SH-SY5Y (cell line): ENCODE measurements at regions not wholly inside any gene's neighbourhood (a gene's known extent, or its start where the extent isn't known, plus 50 kb on each side); places are given as distances from the start of the nearest gene placed in this dataset.

Experiments used
- GATA2 ChIP-seq: IDR thresholded peaks from 2 replicates; pipeline ENCODE4 v1.6.1; 2011; ENCODE audit warnings: mild to moderate bottlenecking, low read depth, low read length
- GATA3 ChIP-seq: IDR thresholded peaks from 2 replicates; pipeline ENCODE4 v1.6.1; 2011; ENCODE audit warnings: low read depth, mild to moderate bottlenecking, low read length, moderate library complexity

DNA sequence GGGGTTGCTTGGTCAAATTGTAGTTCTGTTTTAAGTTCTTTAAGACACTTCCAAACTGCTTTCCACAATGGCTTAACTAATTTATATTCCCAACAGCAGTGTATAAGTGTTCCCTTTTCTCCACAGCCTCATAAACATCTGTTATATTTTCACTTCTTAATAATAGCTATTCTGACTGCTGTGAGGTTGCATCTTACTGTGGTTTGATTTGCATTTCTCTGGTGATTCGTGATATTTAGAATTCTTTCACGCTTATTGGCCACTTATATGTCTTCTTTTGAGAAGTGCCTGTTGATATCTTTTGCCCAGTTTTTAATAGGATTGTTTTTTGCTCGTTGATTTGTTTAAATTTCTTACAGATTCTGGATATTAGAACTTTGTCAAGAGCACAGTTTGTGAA is 278.6 kb upstream of the ITM2A start:
- TF ChIP-seq GATA2 (no peak), GATA3 (no peak)

DNA sequence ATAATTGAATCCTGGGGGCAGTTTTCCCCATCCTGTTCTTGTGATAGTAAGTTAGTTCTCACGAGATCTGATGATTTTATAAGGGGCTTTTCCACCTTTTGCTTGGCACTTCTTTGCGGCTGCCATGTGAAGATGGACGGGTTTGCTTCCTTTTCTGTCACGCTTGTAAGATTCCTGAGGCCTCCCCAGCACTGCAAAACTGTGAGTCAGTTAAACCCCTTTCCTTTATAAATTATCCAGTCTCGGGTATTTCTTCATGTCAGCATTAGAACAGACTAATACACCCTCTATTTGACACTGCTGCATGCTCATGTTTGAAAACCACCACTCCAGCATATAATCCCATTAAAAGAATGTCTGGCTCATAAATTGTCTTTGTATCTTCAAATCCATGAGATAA is 264.4 kb upstream of the ITM2A start:
- TF ChIP-seq GATA2 (no peak), GATA3 (0 out of 2 replicates have a peak, but pooled peaks have one; percentile 11)

DNA sequence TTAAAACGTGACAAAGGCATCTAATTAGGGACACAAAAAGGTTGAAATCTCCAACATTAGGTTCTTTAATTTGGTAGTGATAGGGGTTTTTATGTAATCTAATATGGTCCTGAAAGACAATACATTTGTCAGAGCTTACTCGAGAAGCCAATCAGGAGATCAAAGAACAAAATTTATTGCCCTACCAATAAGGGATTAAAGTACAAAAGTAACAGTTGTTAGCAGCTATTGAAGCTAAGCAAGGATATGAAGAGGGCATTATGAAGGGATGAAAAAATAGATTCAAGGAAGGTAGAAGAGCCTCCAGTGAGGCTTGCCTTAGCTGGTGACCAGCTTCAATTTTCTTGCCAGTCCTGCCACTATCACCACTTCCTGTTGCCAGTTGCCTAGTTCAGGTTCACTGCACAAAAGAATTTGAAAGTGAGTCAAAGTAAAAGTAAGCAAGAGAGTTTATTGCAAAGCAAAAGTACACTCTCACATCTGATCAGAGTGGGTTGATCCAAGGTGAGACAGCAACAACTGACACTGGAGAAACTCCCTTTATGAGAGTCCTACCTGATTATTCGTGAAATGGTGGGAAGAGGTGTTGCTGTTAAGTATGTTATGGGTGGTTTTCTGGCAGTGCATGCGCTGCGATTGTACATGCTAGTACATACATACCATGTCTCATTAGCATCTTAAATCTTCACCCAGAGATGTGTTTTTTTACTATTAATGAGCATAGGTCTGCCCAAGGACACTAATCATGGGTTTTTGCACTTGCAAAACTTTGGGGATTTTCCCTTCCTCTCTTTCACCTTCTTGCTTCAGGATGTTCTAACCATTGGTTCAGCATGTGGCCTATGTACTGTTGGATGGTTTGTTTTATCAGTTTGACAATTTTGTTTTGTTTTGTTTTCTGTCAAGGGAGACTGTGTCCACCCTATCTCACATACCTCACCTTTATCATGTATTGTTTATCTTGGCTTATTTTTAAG is 263.2 kb upstream of the ITM2A start:
- TF ChIP-seq GATA3: no peak
- no peak for TF ChIP-seq GATA2

DNA sequence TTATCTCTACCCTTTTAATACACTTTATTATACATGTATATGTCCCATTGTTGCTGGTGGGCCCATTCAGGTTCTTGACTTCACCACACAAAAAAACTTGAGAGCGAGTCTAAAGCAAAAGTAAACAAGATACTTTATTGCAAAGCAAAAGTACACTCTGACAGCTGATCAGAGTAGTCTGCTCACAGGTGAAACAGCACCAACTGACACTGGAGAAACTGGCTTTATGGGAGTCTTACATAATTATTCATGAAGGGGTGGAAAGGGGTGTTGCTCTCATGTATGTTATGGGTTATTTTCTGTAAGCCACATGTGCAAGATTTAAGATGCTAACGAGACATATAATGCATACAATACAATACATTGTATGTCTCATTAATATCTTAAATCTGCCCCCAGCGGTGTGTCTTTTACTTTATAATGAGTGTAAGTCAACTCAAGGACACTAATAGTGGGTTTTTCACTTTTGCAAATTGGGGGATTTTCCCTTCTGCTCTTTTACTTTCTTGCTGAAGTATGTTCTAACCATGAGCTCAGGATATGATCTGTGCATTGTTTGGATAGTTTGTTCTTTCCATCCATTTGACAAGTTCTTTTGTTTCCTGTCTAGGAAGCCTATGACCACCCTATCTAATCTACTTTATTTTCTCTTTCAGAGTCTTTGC is 256.1 kb upstream of the ITM2A start:
- TF ChIP-seq GATA2 (no peak), GATA3 (no peak)

DNA sequence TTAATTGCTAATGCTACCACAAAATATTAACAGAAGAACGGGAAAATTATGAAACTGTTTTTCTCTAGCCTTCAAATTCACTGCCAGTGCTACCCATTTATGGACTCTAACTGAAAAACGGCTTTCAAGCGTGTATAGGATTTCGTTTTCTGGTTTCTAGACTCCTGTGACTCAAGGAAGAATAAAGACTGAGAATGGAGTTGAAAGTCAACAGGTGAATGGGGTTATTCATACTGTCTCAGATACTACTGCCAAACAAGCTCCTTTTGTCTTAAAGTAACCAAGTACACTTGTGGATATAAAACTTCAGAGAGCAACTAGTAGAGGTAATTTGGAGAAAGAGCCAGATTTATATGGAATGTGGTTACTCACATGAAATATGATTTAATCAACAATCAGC is 251.1 kb upstream of the ITM2A start:
- TF ChIP-seq GATA3 (no peak), GATA2 (no peak)

DNA sequence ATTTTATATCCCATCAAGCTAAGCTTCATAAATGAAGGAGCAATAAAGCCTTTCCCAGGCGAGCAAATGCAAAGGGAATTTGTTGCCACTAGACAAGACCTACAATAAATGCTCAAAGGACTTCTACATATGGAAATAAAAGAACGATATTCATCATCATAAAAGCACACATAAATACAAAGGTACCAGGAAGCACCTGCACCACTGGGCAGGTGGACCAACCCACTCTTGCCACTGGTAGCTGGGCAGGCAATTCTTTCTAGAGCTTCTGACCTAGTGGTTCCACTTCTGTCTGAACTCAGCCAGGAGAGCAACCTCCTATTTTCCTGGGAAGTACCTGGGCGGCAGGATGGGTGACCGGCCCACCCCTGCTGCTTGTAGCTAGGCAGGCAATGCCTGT is 237.2 kb upstream of the ITM2A start:
- TF ChIP-seq GATA3 (no peak), GATA2 (no peak)

DNA sequence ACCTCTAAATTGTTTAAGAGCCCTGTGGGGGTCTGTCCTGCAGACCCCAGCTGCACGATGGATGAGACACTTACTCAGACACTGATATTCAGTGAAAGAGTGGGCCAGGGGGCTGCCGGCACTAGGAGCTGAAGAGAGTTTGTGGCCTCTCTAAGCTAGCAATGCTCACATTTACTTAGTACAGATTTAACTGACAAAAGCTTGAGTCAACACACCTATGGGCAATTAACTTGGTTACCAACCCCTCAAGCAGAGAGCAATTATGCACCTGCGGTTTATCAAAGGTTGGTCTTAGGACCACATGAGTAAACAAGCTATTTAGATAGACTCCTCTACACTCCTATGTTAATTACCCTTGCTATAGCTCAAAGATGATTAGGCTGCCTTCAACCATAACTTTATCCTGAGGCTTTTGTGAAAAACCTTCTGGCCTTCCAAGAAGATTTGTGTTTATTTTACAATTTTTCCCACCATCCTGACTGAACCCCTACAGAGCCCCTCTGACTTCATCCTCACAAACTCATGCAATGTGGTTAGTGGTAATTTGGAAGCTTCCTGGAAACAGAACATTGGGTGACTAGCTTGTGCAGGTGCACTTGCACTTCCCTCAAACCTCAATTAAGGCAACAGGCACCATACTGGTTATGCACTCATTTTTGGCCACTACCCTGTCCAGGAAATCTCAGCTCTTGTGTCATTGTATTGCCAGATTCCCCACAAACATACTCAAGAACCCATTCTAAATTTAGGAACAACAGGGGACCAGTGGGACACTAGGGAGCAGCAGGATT is 234.4 kb upstream of the ITM2A start:
- TF ChIP-seq GATA2: no peak
- no peak for TF ChIP-seq GATA3

DNA sequence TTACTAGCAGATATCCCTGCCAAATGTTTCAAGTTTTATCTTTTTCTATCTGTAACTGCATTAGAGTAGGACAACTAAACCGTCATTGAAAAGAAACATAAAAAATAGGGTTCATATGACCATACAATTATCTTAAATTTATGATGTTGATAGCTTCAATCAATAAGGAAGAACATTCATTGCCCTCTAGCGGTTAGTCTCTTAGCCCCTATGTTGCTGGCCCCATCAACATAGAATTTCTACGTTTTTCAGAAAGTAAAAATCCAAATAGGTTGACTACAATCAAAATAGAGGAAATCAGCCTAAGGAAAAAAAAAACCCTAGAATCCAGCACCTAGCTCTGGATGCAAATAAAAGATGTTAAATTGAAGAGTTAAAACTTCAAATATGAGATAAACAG is 225.1 kb upstream of the ITM2A start:
- no peak for TF ChIP-seq GATA3
- no peak for TF ChIP-seq GATA2

DNA sequence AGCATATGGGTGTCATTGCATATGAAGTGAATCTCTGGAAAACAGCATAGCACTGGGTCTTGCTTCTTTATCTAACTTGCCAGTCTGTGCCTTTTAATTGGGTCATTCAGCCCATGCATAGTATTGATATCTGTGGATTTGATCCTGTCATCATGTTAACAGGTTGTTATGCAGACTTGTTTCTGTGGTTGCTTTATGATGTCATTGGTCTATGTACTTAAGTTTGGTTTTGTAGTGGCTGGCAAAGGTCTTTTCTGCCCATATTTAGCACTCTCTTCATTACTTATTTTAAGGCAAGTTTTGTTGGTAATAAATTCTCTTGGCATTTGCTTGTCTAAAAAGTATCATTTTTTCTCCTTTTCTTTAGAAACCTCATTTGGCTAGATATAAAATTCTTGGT is 221.1 kb upstream of the ITM2A start:
- TF ChIP-seq GATA2 (no peak), GATA3 (no peak)

DNA sequence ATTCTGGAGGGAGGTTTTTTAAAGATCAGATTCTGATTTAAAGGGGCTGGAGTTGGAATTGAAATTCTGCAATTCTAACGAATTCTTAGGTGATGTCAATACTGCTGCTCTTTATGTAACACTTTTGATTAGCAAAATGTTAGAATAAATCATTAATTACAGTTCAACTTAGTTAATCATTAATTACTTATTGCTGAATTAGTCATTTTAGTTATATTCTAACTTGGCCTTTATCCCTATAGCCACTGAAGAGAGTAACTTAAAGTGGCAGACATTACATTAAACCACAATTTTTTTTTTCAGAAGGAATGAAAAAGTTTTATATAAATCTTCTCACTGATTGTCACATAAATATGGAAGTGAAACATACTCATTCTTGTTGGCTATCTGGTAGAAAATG is 206.6 kb upstream of the ITM2A start:
- no peak for TF ChIP-seq GATA3
- TF ChIP-seq GATA2: no peak

DNA sequence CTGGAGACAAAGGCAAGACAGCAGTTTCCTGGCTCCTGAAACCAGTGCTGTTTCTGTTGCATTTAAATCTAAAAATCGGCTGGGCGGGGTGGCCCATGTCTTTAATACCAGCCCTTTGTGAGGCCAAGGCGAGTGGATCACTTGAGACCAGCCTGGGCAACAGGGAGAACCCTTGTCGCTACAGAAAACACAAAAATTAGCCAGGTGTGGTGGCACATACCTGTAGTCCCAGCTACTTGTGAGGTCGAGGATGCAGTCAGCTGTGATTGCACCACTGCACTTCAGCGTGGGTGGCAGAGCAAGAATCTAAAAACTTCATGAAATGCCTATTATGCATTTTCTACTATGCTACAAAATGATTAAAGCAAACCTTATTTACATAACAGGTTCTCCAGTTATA is 205.4 kb upstream of the ITM2A start:
- no peak for TF ChIP-seq GATA2
- TF ChIP-seq GATA3: no peak

DNA sequence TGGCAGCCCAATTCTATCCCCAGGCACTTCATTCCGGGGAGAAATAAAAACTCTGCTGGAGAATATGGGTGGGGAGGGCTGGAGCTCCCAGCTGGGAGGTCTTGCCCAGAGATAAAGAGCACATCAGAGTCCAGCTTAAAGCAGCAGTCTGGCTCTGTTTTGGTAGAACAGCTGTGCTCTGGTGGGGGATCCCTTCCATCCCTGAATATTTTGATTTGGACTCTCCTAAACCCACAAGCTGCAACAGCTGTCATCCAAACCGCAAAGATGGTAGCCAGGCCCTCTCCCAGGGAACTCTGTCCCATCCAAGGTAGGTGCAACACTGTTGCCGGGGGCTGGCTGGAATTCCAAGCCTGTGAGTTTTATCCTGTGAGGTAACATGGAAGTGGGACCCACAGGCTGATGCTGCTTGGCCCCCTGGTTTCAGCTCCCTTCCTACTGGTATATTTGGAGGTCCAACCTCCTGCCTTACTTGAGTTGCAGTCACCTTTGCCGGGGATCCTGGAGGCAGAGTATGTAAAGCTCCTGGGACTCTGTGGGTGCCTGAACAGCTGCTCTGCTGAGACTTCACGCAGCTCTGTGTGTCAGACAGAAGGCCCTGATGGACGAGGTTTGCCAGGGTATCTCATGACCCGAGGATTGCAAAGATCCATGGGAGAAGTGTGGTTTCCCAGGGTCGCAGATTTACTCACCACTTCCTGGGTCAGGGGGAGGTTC is 203.5 kb upstream of the ITM2A start:
- TF ChIP-seq GATA3 (no peak), GATA2 (no peak)

DNA sequence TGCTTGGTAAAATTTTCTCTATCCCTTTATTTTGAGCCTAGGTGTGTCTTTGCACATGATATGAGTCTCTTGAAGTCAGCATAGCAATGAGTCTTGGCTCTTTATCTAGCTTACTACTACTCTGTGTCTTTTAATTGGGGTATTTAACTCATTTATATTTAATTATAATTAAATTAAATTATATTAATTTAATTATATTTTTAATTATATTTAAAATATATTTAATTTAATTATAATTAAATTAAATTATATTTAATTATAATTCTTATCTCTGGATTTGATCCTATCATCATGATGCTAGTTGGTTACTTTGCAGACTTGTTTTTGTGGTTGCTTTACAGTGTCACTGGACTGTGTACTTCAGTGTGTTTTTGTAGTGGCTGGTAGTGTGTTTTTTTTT is 201.2 kb upstream of the ITM2A start:
- no peak for TF ChIP-seq GATA2
- TF ChIP-seq GATA3: no peak

DNA sequence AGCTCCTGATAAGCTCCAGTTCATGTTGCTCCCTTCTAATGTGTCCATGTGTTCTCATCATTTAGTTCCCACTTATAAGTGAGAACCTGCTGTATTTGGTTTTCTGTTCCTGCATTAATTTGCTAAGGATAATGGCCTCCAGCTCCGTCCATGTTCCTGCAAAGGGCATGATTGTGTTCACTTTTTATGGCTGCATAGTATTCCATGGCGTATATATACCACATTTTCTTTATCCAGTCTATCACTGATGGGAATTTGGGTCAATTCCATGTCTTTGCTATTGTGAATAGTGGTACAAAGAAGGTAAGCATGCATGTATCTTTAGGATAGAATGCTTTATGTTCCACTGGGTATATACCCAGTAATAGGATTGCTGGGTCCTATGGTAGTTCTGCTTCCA is 197.2 kb upstream of the ITM2A start:
- TF ChIP-seq GATA3 (no peak), GATA2 (no peak)
